MM.1S (cell line): ENCODE measurements at regions not wholly inside any gene's neighbourhood (a gene's known extent, or its start where the extent isn't known, plus 50 kb on each side); places are given as distances from the start of the nearest gene placed in this dataset.

Source experiments
- DNase-seq: peaks from one replicate; pipeline ENCODE4 v3.0.0-alpha.2; 2015
- H2AFZ ChIP-seq: fragments of 300-600 bp; sonication (generic); 2 replicates; pipeline ENCODE4 v1.6.0; 2016; ENCODE audit warnings: antibody characterized with exemption, low read length
- H3F3A ChIP-seq: fragments of 300-600 bp; sonication (generic); 2 replicates; pipeline ENCODE4 v1.6.1; 2016; ENCODE audit warnings: mild to moderate bottlenecking, antibody characterized with exemption, low read length, moderate library complexity, mixed read lengths; ENCODE audit not compliant: insufficient read depth
- H3K27ac ChIP-seq: fragments of 300-600 bp; sonication (generic); 2 replicates; pipeline ENCODE4 v1.5.1; 2016; ENCODE audit warnings: mild to moderate bottlenecking, low read length
- H3K27me3 ChIP-seq: fragments of 300-600 bp; sonication (generic); replicated peaks from 2 replicates; pipeline ENCODE4 v1.6.0; 2016; ENCODE audit warnings: low read length; ENCODE audit not compliant: insufficient read depth
- H3K36me3 ChIP-seq: fragments of 300-600 bp; sonication (generic); replicated peaks from 2 replicates; pipeline ENCODE4 v1.6.1; 2016; ENCODE audit warnings: mild to moderate bottlenecking, low read length, mixed read lengths; ENCODE audit not compliant: insufficient read depth
- H3K4me1 ChIP-seq: fragments of 300-600 bp; sonication (generic); 2 replicates; pipeline ENCODE4 v1.6.1; 2016; ENCODE audit warnings: low read length, mixed read lengths
- H3K4me2 ChIP-seq: fragments of 300-600 bp; sonication (generic); 2 replicates; pipeline ENCODE4 v1.6.0; 2016; ENCODE audit warnings: low read depth, low read length
- H3K4me3 ChIP-seq: fragments of 300-600 bp; sonication (generic); 2 replicates; pipeline ENCODE4 v1.5.1; 2016; ENCODE audit warnings: low read length, mixed read lengths
- H3K79me2 ChIP-seq: fragments of 300-600 bp; sonication (generic); 2 replicates; pipeline ENCODE4 v1.6.1; 2016; ENCODE audit warnings: mixed run types, low read length, mixed read lengths
- H3K9ac ChIP-seq: fragments of 300-600 bp; sonication (generic); 2 replicates; pipeline ENCODE4 v1.6.1; 2016; ENCODE audit warnings: low read length, mixed read lengths
- H3K9me2 ChIP-seq: fragments of 300-600 bp; sonication (generic); replicated peaks from 2 replicates; pipeline ENCODE4 v1.6.1; 2016; ENCODE audit warnings: mild to moderate bottlenecking, low read length, mixed read lengths; ENCODE audit not compliant: insufficient read depth
- H3K9me3 ChIP-seq: fragments of 300-600 bp; sonication (generic); replicated peaks from 2 replicates; pipeline ENCODE4 v1.6.1; 2016; ENCODE audit warnings: mild to moderate bottlenecking, low read length, mixed read lengths; ENCODE audit not compliant: insufficient read depth
- H4K20me1 ChIP-seq: fragments of 300-600 bp; sonication (generic); 2 replicates; pipeline ENCODE4 v1.6.1; 2016; ENCODE audit warnings: mild to moderate bottlenecking, low read length, moderate library complexity, mixed read lengths; ENCODE audit not compliant: insufficient read depth
- CTCF ChIP-seq: fragments of 300-600 bp; sonication (generic); IDR thresholded peaks from 2 replicates; pipeline ENCODE4 v1.5.1; 2016; ENCODE audit warnings: antibody characterized with exemption, low read length, mixed read lengths
- EZH2 ChIP-seq: fragments of 300-600 bp; sonication (generic); optimal IDR thresholded peaks from 2 replicates; pipeline ENCODE3; 2017; ENCODE audit warnings: low read depth, mild to moderate bottlenecking, antibody characterized with exemption, low read length, mixed read lengths
- EZH2phosphoT487 ChIP-seq: fragments of 300-600 bp; sonication (generic); IDR thresholded peaks from 2 replicates; pipeline ENCODE4 v1.6.1; 2018; ENCODE audit warnings: antibody characterized with exemption, low read length

DNA sequence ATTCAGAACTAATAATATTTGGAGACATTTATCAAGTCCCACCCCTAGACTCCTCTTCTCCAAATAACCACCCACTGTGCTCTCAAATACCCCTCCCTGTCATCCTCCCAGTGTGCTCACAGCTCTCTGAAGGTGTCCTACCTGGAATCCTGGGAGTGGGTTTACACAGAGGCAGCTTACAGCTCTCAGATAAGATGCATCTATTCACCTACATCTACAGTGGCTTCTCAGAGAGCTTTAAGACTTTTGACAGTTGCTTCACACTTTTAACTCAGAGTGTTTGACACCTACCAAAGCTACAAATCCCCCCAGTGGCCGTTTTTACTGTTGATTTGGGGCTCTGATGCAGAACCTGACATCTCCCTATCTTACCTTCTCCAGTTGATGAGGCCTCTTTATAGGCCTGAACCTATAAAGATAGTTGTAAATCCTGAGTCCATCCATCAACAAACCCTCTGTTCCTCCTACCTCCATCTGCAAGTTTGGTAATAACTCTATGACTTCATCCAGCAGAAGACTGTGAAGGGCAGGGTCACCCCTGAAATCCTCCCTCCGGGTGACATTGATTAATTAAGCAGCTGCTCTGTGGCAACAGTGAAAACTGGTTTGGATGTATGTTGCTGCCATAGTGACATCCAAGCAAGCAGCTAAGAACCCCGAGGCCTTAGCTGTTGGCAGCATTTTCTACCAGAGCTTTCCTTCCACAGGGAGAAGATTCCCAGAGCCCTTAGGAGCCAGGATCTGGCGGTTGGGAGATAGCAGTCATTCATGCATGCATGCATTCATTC, 226.1 kb upstream of the RREB1 start:
- H3K79me2 ChIP-seq, result no peaks in the 10 kb centered on the region
- no peak overlapping the region for H3K9ac ChIP-seq
- H3K9me2 ChIP-seq, result no peaks in the 10 kb centered on the region
- no peaks in the 10 kb centered on the region for H3F3A ChIP-seq
- no peak for DNase-seq
- H3K27me3 ChIP-seq, result no peaks in the 10 kb centered on the region
- no peak overlapping the region for H3K27ac ChIP-seq
- no peaks in the 10 kb centered on the region for H3K9me3 ChIP-seq
- H3K4me3 ChIP-seq, result no peak overlapping the region
- H2AFZ ChIP-seq, result no peak overlapping the region
- H3K4me1 ChIP-seq, result no peaks in the 10 kb centered on the region; the same call in 1 of the 2 replicates
- no peaks in the 10 kb centered on the region for H4K20me1 ChIP-seq
- no peak overlapping the region for H3K4me2 ChIP-seq
- no peaks in the 10 kb centered on the region for H3K36me3 ChIP-seq
- TF ChIP-seq CTCF (no peak), EZH2phosphoT487 (no peak), EZH2 (no peak)

- no peak overlapping the region for H3K4me3 ChIP-seq
- H3K27me3 ChIP-seq, result no peaks in the 10 kb centered on the region
- TF ChIP-seq EZH2 (no peak), CTCF (no peak), EZH2phosphoT487 (no peak)
- no peaks in the 10 kb centered on the region for H3K36me3 ChIP-seq
- no peak overlapping the region for H3K27ac ChIP-seq
- no peaks in the 10 kb centered on the region for H3K79me2 ChIP-seq
- no peaks in the 10 kb centered on the region for H4K20me1 ChIP-seq
- no peak overlapping the region for H3K9ac ChIP-seq
- H3K4me2 ChIP-seq, result no peak overlapping the region
- H3K4me1 ChIP-seq, result no peaks in the 10 kb centered on the region; the same call in 1 of the 2 replicates
- no peak overlapping the region for H2AFZ ChIP-seq
- H3F3A ChIP-seq, result no peaks in the 10 kb centered on the region
- no peaks in the 10 kb centered on the region for H3K9me2 ChIP-seq
- no peaks in the 10 kb centered on the region for H3K9me3 ChIP-seq
- no peak for DNase-seq
Observed at GRCh38 chr6:6882592-6882991, 225.2 kb upstream of the RREB1 start.

- no peak for DNase-seq
- Histone ChIP-seq H3K27ac (no peak overlapping the region), H3F3A (no peaks in the 10 kb centered on the region), H3K9me2 (no peaks in the 10 kb centered on the region), H3K27me3 (no peaks in the 10 kb centered on the region), H2AFZ (no peak overlapping the region), H3K4me1 (no peaks in the 10 kb centered on the region; the same call in 1 of the 2 replicates), H3K36me3 (no peaks in the 10 kb centered on the region), H3K4me2 (no peak overlapping the region), H3K9me3 (no peaks in the 10 kb centered on the region), H3K4me3 (no peak overlapping the region), H4K20me1 (no peaks in the 10 kb centered on the region), H3K79me2 (no peaks in the 10 kb centered on the region), H3K9ac (no peak overlapping the region)
- no peak for TF ChIP-seq EZH2
- no peak for TF ChIP-seq EZH2phosphoT487
- no peak for TF ChIP-seq CTCF
Observed at GRCh38 chr6:6883011-6883410, 224.8 kb upstream of the RREB1 start.
